ENCODE measurements at regions not wholly inside any gene's neighbourhood (a gene's known extent, or its start where the extent isn't known, plus 50 kb on each side); places are given as distances from the start of the nearest gene placed in this dataset.

- DNase-seq (ENCODE audit: low read depth) = no peak
- TF ChIP-seq POLR2A (IDR thresholded peaks at IDR 0.05; ENCODE audit: extremely low read depth, insufficient read length) (no peak), CTCF (IDR thresholded peaks at IDR 0.05; ENCODE audit: low read depth, low read length) (no peak), MAX (IDR thresholded peaks at IDR 0.05; ENCODE audit: low read depth, low read length) (no peak), MYC (IDR thresholded peaks at IDR 0.05; ENCODE audit: low read depth, low read length) (no peak)
Observed at GRCh38 chr3:117788506-117788905, 1078.9 kb downstream of the TUSC7 start.

GRCh38 chr3:117790235-117790987, 1080.8 kb downstream of the TUSC7 start:
- TF ChIP-seq MAX (IDR thresholded peaks at IDR 0.05; ENCODE audit: low read depth, low read length) (no peak), MYC (IDR thresholded peaks at IDR 0.05; ENCODE audit: low read depth, low read length) (no peak), CTCF (IDR thresholded peaks at IDR 0.05; ENCODE audit: low read depth, low read length) (no peak), POLR2A (IDR thresholded peaks at IDR 0.05; ENCODE audit: extremely low read depth, insufficient read length) (no peak)
- DNase-seq (ENCODE audit: low read depth) = no peak

More at GRCh38 chr3:117788506-117788905, 1078.9 kb downstream of the TUSC7 start:
- no peak overlapping the region for H3K4me3 ChIP-seq (ENCODE audit: low read depth, low read length)

GRCh38 chr3:117793622-117794265, 1084.2 kb downstream of the TUSC7 start:
- TF ChIP-seq MYC (IDR thresholded peaks at IDR 0.05; ENCODE audit: low read depth, low read length) = no peak
- TF ChIP-seq POLR2A (IDR thresholded peaks at IDR 0.05; ENCODE audit: extremely low read depth, insufficient read length) = no peak
- TF ChIP-seq MAX (IDR thresholded peaks at IDR 0.05; ENCODE audit: low read depth, low read length) = no peak
- no peak for TF ChIP-seq CTCF (IDR thresholded peaks at IDR 0.05; ENCODE audit: low read depth, low read length)
- no peak overlapping the region for H3K4me3 ChIP-seq (ENCODE audit: low read depth, low read length)
- no peak for DNase-seq (ENCODE audit: low read depth)

More at GRCh38 chr3:117790235-117790987, 1080.8 kb downstream of the TUSC7 start:
- no peak overlapping the region for H3K4me3 ChIP-seq (ENCODE audit: low read depth, low read length)

GRCh38 chr3:117798221-117798620, 1088.6 kb downstream of the TUSC7 start:
- TF ChIP-seq CTCF (IDR thresholded peaks at IDR 0.05; ENCODE audit: low read depth, low read length) (no peak), MYC (IDR thresholded peaks at IDR 0.05; ENCODE audit: low read depth, low read length) (no peak)
- no peak overlapping the region for H3K4me3 ChIP-seq (ENCODE audit: low read depth, low read length)
- DNase-seq (ENCODE audit: low read depth) = no peak

GRCh38 chr3:117798687-117799386, 1089.3 kb downstream of the TUSC7 start:
- TF ChIP-seq MYC (IDR thresholded peaks at IDR 0.05; ENCODE audit: low read depth, low read length) (no peak), CTCF (IDR thresholded peaks at IDR 0.05; ENCODE audit: low read depth, low read length) (no peak), POLR2A (IDR thresholded peaks at IDR 0.05; ENCODE audit: extremely low read depth, insufficient read length) (no peak)
- no peak for DNase-seq (ENCODE audit: low read depth)
- H3K4me3 ChIP-seq (ENCODE audit: low read depth, low read length) = no peak overlapping the region
